GM19035 (cell line): ENCODE measurements at regions not wholly inside any gene's neighbourhood (a gene's known extent, or its start where the extent isn't known, plus 50 kb on each side); places are given as distances from the start of the nearest gene placed in this dataset.

Experiments used
- ATAC-seq: cut with Tn5 transposase; IDR thresholded peaks from one replicate; pipeline ENCODE4 v1.9.1; 2021; ENCODE audit not compliant: unreplicated experiment

- ATAC-seq = no peak
These were observed 50.2 kb upstream of the PGRMC2 start for GRCh38 chr4:128337863-128338262.
